GM19372 (cell line): ENCODE measurements at regions not wholly inside any gene's neighbourhood (a gene's known extent, or its start where the extent isn't known, plus 50 kb on each side); places are given as distances from the start of the nearest gene placed in this dataset.
"Not testable (repeated sequence)": the region's sequence is repeated elsewhere in the genome, so short reads cannot be mapped to it uniquely, and the experiment has no call there.

Source experiments
- ATAC-seq: cut with Tn5 transposase; IDR thresholded peaks from one replicate; pipeline ENCODE4 v1.9.1; 2021; ENCODE audit warnings: mild to moderate bottlenecking, low read depth, moderate library complexity; ENCODE audit not compliant: unreplicated experiment

DNA sequence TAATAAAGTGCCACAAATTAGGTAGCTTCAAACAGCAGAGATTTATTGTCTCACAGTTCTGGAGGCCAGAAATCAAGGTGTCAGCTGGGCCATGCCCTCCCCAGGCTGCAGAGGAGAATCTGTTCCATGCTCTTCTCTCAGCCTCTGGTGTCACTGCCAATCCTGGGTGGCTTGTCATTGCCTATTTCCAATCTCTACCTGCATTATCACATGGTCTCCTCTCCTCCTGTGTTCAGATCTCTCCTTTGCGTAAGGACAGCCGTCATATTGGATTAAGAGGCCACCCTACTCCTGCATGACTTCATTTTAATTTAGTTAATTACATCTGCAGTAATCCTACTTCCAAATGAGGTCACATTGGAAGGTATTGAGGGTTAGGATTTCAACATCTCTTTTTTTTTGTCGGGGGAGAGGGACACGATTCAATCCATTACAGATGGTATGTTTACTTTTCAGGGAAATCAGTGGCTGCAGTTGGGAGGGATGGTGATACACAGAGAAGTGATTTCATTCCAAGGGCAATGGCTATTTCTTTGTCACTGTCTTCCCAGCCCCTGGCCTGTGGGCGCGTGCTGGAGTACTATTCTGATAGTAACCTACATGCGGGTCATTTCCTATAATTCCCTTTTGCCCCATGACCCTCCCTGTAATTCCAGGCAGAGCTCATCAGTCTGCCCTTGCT, 169.4 kb downstream of the MINAR1 start:
- ATAC-seq: no peak

DNA sequence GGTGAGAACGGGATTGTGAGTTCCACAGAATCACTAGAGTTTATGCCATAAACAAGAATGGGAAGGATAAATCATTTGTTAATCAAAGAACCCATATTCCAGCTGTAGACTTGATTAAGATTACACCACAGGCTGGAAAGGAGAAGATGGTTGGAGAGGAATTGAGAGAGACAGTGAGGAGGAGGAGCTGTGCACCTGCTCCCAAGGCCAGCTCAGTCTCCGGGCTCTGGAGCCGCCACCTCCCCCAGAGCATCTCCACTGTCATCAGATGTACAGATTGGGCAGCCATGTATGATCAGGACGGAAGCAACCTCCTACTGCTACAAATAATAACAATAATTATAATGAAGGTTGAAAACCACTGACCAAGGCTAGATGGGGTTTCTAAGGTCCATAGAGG, 170.0 kb downstream of the MINAR1 start:
- no peak for ATAC-seq

DNA sequence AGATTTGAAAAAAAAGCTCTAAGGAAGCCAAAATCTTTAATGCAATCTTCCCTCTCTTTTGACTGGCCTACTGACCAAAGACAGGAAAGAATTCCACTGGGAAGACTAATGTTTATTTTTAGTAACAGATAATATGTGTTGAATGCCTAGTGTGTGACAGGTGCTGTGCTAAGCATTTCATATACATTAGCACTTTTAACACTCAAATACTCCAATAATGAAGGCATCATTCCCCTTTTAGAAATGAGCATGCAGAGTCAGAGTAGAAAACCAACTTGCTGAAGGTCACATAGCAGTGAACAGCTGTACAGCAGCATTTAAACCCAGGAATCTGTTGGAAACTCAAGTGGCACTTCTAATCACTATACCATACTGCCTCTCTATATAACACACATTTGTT, 170.6 kb downstream of the MINAR1 start:
- no peak for ATAC-seq

DNA sequence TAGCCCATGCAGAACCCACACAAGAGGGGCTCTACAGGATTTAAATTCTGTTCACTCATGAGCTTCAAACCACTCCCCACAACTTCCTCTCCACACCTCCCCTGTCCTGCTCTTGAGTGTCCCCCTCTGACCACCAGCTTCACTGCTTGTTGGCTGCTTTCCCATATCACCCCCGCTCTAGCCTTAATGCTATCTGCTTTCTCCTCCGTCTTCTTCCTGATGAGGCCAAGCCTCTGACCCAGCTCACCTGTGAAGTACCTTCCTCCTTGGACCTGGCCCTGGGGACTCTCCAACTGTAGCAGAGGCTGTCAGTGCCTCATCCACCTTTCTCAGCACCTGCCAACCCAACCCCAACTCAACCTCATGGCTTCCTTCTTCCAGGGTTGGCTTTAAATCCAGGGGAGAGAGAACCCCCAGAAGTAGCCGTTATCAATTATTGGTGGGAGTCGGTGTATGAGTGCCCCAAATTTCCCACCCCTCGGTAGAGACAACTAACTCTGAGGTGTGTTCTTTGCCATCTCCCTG, 174.8 kb downstream of the MINAR1 start:
- ATAC-seq: no peak

DNA sequence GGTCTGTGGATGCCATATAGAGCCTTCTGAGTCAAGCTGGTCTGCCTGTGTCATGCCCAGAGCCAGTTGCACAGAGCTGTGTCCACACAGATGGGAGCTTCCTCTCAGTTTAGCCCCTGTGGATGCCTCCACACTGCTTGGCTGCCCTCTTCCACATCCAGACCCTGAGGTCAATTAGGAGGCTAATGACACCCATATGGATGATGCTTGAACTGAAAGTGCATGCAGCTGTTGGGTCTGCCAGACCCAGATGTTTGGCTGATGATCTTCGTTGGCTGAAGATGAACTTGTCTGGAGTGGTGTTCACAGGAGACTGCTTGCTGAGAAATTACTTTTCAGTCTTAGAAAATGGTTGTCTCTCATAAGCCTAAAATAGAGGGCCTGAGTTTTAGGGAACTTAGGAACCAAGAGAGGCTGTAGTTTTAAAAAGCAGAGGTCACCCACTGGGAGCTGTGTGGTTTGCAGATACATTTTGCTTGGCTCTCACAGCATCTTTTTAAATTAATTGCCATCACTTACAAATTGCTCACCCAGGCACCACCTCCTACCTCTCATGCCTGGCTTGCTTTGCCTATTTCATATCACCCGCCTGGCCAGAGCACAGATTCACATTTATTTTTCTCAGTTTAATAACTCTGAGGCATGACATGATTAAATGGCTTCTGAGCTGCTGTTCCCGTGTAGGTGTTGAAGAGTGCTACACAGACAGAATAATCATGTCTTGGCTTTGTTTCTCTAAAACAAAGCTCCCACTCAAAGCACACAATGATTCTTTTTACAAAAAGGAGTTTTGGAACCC, 176.1 kb downstream of the MINAR1 start:
- no peak for ATAC-seq

DNA sequence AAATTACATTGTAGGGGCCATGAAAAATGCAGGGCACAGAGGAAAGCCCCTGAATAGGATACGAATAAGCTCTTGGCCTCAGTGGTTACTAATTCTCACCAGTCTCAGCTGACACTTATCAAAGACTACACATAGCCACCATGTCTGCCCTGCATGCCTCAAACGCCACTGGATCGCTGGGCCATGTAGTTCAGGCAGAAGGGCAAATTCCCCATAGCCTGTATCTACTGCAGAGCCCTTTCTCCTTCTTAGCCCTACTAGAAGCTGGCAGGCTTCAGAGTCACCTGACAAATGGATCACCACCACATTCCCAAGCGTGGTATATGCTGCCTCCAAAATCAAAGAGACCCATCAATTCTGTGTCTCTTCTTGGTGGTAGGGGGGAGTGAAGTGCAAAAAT, 177.4 kb downstream of the MINAR1 start:
- no peak for ATAC-seq

DNA sequence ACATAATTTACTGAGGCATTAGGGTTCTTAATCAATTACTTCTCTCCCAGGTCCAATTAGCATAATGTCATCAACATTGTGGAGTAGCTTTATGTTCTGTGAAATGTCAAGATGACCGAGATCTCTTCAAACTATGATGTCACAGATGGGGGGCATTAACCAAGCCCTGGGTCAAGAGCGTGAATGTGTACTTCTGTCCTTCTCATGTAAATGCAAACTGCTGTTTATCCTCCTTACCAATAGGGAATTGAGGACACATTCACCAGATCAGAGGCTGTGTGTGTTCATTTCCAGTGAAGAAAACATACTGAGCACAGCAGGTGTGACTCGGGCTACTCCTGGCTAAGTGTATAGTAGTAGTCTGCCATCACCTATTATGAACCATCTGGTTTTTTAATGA, 177.9 kb downstream of the MINAR1 start:
- no peak for ATAC-seq

DNA sequence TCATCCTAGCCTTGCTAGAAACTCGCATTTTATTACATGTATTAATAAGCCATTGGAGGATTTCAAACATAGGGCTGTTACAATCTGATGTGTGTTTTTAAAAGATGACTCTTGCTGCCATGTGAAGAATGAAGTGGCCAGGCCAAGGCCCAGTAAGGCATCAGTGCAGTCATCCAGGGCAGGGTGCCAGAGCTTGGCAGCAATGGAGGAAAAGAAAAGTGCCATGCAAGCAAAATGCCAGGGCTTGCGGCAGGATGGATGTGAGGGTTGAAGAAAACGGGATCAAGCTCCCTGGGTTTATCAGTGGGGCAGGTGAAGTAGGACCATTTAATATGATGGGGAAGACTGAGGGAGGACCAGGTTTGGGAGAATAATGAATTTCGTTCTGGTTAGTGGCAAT, 183.6 kb downstream of the MINAR1 start:
- ATAC-seq: no peak

DNA sequence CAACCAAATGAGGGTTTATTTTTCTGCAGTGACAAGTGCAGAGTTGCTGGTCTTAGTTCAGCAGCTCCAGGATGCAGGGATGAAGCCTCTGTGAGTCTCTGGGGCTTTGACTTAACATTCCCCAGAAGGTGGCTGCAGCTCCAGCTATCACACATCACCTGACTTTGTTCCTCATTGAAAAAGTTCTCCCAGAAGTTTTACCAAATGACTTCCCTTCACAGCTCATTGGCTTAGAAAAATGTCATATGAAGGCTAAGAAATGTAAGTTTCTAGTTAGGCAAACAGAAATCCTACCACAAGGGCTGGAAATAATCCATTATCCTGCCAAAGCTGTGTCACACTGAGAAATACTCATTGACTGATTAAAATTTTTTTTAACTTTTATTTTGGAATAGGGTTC, 184.9 kb downstream of the MINAR1 start:
- ATAC-seq: no peak

DNA sequence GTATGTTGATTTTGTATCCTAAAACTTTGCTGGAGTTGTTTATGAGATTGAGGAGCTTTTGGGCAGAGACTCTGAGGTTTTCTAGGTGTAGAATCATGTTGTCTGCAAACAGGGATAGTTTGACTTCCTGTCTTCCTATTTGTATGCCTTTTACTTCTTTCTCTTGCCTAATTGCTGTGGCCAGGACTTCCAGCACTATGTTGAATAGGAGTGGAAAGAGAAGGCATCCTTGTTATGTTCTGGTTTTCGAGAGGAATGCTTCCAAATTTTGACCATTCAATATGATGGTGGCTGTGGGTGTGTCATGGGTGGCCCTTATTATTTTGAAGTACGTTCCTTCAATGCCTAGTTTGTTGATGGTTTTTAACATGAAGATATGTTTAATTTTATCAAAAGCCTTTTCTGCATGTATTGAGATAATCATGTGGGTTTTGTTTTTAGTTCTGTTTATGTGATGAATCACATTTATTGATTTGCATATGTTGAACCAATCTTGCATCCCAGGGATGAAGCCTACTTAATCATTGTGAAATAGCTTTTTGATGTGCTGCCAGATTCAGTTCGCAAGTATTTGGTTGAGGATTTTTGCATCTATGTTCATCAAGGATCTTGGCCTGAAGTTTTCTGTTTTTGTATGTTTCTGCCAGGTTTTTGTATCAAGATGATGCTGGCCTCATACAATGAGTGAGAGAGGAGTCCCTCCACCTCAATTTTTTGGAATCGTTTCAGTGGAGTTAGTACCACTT, 188.1 kb downstream of the MINAR1 start:
- ATAC-seq: no peak

DNA sequence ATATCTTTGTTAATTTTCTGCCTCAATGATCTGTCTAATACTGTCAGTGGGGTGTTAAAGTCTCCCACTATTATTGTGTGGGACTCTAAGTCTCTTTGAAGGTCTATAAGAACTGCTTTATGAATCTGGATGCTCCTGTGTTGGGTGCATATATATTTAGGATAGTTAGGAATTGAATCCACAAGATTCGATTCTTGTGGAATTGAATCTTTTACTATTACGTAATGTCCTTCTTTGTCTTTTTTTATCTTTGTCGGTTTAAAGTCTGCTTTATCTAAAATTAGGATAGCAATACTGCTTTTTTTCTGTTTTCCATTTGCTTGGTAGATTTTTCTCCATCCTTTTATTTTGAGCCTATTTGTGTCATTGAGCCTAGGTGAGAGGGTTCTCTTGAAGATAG, 189.7 kb downstream of the MINAR1 start:
- not testable (repeated sequence) for ATAC-seq

DNA sequence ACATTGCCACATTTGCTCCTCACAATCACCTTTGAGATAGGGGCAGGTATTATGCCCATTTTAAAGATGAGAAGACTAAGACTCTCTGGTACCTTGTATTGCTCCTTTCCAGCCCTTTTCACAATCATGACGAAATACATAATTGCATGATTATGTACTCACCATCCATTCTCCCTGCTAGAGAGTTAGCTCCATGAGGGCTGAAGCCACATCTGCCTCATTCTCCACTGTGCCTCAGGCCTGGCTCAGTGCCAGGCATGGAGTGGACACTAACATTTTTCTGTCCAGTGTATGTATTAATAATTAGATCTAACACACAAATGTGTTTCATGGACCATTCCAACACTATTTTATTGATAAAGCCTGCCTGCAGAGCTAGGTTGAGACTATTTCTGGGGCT, 191.4 kb downstream of the MINAR1 start:
- no peak for ATAC-seq

DNA sequence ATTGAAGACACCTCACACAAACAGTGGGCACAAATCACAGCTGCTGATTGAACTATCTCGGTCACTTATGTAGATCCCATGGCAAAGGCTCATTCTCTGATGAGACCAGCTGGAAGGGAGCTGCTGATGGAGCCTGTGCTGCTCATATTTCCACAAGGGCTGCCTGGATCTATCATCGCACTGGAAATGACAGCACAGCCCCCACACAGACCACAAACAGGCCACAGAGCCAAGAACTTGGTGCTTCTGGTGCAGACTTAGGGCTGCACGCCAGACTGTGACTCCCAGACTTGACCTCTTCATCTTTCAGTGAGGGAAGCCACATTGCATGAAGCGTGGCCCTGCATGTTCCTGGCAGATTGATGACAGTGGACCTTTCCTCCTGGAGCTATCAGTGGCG, 197.6 kb downstream of the MINAR1 start:
- ATAC-seq: no peak

DNA sequence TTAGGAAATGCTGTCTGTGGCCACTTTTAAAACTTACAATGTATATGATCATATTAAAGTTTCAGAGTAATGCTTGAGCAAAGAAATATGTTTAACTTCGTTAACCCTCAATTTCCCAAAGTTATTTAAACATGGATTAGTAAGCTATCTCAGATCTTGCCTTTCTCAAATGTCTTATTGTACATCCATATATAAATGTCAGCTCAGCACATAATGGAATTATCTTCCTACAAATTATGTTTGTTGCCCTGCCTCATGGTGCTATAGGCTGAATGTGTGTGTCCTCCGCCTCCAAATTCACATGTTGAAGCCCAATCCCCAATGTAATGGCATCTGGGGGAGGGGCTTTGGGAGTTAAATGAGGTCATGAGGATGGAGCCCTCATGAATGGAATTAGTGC, 200.3 kb downstream of the MINAR1 start:
- ATAC-seq: no peak

DNA sequence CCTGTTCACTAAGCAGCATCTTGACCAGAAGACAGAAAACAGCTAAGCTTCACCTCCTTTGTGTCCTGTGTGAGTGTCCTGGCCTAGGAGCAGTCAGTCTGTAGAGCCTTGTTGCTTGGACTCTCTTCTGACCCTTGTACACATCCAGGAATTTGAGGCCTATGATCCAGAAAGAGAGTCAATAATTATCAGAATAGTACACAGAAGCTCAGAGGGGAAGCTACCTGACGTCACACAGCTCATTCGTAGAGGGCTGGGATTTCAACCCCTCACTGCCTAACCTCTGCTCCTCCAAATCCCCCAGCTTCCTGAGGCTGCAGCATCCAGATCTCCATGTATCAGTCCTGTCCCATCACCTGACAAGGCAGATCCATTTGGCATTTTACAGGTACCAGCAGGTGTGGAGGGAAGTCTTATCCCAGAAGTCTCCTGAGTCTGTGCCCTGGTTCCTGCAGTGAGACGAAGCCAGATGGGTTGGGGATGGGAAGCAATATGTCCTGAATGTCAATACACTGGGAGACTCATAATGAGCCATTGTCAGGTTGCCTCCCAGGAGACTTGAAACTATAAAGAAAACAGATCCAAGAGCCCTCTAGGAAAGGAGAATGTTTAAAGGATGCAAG, 203.1 kb downstream of the MINAR1 start:
- ATAC-seq: no peak

DNA sequence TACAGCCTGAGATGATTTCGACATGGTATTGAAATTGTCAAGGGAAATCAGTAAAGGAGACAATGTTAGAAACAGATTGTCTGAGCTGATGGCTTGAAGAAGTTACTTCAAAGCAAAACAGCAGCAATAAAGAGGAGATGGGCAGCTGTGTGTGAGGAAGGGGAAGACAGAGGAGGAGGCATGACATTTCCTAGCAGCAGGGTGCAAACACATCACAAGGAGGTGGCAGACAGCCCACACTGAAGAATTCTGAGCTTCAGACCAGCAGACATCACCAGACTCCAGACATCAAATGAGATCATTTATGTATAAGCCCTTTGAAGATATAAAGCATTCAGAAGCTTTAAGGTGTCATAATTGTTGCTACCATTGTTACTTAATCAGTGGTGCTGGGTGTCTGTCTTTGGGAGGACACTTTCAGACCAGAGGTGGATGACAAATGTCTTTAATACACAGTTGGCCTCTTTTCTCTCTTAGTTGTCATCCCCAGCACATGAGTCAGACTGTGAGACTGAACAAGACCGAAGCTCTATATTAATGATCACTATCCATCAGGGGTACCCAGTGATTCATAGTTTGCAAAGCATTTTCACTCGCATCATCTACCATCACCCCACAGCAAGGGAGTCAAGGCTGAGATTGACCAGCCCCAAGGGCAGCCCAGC, 203.9 kb downstream of the MINAR1 start:
- ATAC-seq: no peak

DNA sequence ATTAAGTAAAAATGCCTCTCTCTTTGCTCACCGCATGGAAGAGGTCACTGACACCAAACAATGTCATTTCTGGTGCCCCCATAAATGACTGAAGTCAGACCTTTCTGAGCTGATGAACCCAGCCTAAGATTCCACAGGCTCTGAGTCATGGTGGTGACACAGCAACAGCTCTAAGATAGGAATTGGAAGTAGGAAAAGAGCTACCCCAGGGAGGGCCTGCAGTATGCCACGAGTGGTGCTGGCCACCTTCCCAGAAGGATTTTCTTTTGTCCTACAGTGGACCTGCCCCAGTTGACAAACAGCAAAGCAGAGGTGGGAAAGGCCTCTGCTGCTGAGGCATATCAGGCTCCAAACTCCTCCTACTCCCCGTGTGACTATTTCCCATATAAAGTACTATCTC, 208.1 kb downstream of the MINAR1 start:
- no peak for ATAC-seq

DNA sequence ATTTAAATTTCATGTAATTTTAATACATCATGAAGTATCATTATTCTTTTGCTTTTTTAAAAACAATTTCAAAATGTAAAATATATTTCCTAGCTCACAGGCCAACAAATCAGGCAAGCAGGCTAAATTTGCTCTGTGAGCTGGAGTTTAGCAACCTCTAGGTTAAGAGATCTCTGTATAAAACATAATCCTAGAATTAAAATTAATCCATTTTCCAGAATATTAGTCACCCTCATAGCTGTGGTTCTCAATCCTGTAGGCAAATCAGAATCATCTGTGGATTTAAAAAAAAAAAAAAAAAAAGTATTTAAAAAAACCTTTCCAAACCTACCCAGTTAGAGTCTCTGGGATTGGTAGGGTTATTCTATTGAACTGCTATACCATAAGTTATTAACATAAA, 209.7 kb downstream of the MINAR1 start:
- no peak for ATAC-seq

DNA sequence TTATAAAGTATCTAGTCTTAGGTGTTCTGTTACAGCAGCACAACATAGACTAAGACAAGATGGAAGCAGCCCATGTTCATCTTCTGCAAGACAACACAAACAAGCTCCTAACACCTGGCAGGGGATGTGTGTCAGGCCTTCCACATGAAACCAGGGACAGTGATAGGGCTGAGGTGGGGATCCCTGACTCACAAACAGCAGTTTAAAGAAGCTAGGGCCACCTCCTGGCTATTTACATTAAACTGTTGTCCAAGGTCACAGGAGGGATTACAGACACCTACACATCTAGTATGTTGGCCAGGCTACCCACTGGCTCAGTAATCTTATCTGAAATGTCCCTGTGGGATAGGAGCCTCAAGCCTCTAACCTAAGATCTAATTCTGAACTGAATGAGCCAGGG, 211.3 kb downstream of the MINAR1 start:
- no peak for ATAC-seq

DNA sequence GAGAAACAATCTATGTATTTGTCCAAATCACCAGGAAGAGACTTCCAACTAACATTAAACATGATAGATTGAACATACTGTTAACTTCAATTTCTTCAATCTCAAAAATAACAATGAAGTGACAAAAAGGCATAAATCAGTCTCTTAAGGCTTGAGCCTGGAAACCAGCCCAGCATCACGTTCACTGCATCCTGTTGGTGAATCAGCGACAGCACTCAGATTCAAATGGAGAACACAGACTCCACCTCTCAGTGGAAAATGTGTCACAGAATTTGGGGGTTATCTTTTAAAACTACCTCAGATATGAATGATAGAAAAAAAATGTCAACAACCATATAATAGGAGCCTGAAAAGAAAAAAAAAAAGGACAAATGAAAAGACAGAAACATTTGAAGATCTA, 212.0 kb downstream of the MINAR1 start:
- no peak for ATAC-seq
